HG03025 (cell line): ENCODE measurements at regions not wholly inside any gene's neighbourhood (a gene's known extent, or its start where the extent isn't known, plus 50 kb on each side); places are given as distances from the start of the nearest gene placed in this dataset.
"Not testable (repeated sequence)": the region's sequence is repeated elsewhere in the genome, so short reads cannot be mapped to it uniquely, and the experiment has no call there.

ENCODE experiments used
- ATAC-seq: cut with Tn5 transposase; IDR thresholded peaks from one replicate; pipeline ENCODE4 v1.9.1; 2021; ENCODE audit warnings: mild to moderate bottlenecking, moderate library complexity; ENCODE audit not compliant: unreplicated experiment, low FRiP score

GRCh38 chr10:8304861-8305260 lies 250.4 kb downstream of the GATA3 start:
- no peak for ATAC-seq

- ATAC-seq, result no peak
These were observed 251.6 kb downstream of the GATA3 start for GRCh38 chr10:8305876-8306652.

- ATAC-seq, result no peak
These were observed 252.3 kb downstream of the GATA3 start for GRCh38 chr10:8306685-8307364.

GRCh38 chr10:8310930-8311329 lies 256.4 kb downstream of the GATA3 start:
- ATAC-seq, result no peak

- no peak for ATAC-seq
These were observed 257.1 kb downstream of the GATA3 start for GRCh38 chr10:8311526-8312070.

GRCh38 chr10:8312079-8312478 lies 257.6 kb downstream of the GATA3 start:
- no peak for ATAC-seq

GRCh38 chr10:8312781-8313180 lies 258.3 kb downstream of the GATA3 start:
- ATAC-seq, result no peak

- ATAC-seq, result no peak
These were observed 260.0 kb downstream of the GATA3 start for GRCh38 chr10:8314486-8314885.

- no peak for ATAC-seq
These were observed 261.1 kb downstream of the GATA3 start for GRCh38 chr10:8315619-8316021.

GRCh38 chr10:8316284-8316683 lies 261.8 kb downstream of the GATA3 start:
- no peak for ATAC-seq

GRCh38 chr10:8318429-8318828 lies 263.9 kb downstream of the GATA3 start:
- ATAC-seq, result not testable (repeated sequence)

- no peak for ATAC-seq
These were observed 264.5 kb downstream of the GATA3 start for GRCh38 chr10:8318956-8319355.

- no peak for ATAC-seq
These were observed 265.2 kb downstream of the GATA3 start for GRCh38 chr10:8319704-8320103.

- ATAC-seq, result no peak
These were observed 267.5 kb downstream of the GATA3 start for GRCh38 chr10:8321990-8322389.

GRCh38 chr10:8323428-8324054 lies 269.1 kb downstream of the GATA3 start:
- ATAC-seq, result no peak

GRCh38 chr10:8325024-8325980 lies 270.8 kb downstream of the GATA3 start:
- no peak for ATAC-seq

GRCh38 chr10:8326396-8327139 lies 272.1 kb downstream of the GATA3 start:
- ATAC-seq, result no peak

GRCh38 chr10:8327140-8327423 lies 272.6 kb downstream of the GATA3 start:
- ATAC-seq, result no peak

- ATAC-seq, result no peak
These were observed 276.9 kb downstream of the GATA3 start for GRCh38 chr10:8331387-8331786.
